Activated CD4-positive, alpha-beta T cell treated with anti-CD3 and anti-CD28 coated beads for 4 hours (primary cell): ENCODE measurements at regions not wholly inside any gene's neighbourhood (a gene's known extent, or its start where the extent isn't known, plus 50 kb on each side); places are given as distances from the start of the nearest gene placed in this dataset.

Source experiments
- DNase-seq, 2 donors: peaks; one replicate each; pipeline ENCODE4 v3.0.0-alpha.2; 2020

GRCh38 chr13:27673911-27674310, 52.2 kb downstream of the POLR1D start:
- DNase-seq = no peak

GRCh38 chr13:27678306-27679040, 56.8 kb downstream of the POLR1D start:
- no peak for DNase-seq

- DNase-seq = no peak
These were observed 57.7 kb downstream of the POLR1D start for GRCh38 chr13:27679396-27679795.

DNA sequence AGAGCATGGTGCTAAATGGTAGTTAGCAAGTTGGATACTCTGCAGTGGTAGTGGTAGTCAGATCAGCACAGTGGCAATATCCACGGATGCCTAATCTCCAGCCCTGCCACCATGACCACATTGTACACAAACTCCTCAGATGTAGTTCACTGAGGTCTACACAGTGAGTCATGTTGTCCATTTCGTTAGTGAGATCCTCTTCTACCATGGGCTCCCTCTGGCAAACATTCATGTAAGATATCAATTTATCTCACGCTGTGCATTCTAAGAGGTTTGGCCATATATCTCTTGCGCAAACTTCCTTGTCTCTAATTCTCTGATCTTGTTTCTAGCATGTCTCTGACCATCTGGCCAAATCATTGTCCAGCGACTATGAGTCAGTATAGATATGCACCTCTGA, 58.2 kb downstream of the POLR1D start:
- no peak for DNase-seq

GRCh38 chr13:27680465-27680864, 58.8 kb downstream of the POLR1D start:
- no peak for DNase-seq

GRCh38 chr13:27691207-27691606, 69.5 kb downstream of the POLR1D start:
- DNase-seq = no peak

DNA sequence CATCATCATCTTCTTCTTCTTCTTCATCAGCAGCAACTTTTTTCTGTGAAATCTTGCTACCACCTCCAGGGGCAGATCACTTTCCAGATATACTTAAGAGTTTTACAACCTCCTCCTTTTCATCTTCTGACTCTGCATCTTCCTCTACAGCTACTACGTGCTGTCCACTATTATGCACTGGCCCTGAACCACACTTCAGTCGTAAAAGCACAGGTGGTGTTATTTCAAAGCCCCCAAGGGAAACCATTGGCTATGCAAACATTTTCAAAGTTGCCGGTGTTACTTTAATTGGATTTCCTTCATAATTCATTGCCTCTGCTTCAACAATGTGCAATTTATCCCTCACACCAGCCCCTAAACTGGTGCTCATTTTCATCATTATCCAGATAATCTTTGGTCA, 75.0 kb downstream of the POLR1D start:
- DNase-seq = no peak

DNA sequence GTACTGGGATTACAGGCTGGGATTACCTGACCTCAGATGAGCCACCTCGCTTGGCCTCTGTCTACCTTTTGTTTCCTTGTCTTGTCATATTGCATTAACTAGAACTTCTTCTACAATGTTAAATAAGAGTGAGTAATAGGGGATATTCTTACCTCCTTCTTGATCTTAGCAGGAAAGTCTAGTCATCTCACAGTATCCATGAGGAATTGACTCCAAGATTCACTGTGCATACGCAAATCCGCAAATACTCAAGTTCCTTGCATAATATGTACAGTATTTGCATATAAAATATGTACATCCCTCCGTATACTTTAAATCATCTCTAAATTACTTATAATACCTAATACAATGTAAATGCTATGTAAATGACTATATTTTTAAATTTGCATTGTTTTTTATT, 78.3 kb downstream of the POLR1D start:
- DNase-seq = no peak

- no peak for DNase-seq
These were observed 83.0 kb downstream of the POLR1D start for GRCh38 chr13:27704681-27705080.

DNA sequence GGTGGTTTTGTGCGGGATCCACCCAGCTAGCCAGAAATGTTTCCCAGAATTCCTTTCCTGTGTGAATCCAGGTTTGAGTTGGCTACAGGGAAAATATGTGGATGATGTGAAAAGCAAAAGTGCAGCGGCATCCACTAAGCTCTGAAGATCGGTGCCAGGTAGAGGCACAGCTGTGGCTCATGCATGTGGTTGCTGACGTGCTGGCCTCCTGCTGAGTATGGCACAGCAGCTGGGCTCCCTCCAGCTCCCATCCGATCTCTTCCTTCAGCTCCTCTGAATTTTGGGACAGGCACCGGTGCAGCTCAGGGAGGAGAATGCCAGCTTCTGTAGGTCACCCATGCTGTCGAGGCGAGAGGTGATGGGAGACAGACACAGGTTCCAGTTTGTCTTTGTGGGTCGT, 84.0 kb upstream of the GSX1 start:
- no peak for DNase-seq

- no peak for DNase-seq
These were observed 82.5 kb upstream of the GSX1 start for GRCh38 chr13:27709779-27710178.

- DNase-seq = peak; percentile 7 to 15
These were observed 79.9 kb upstream of the GSX1 start for GRCh38 chr13:27712421-27712820.

GRCh38 chr13:27713767-27714166, 78.5 kb upstream of the GSX1 start:
- no peak for DNase-seq

DNA sequence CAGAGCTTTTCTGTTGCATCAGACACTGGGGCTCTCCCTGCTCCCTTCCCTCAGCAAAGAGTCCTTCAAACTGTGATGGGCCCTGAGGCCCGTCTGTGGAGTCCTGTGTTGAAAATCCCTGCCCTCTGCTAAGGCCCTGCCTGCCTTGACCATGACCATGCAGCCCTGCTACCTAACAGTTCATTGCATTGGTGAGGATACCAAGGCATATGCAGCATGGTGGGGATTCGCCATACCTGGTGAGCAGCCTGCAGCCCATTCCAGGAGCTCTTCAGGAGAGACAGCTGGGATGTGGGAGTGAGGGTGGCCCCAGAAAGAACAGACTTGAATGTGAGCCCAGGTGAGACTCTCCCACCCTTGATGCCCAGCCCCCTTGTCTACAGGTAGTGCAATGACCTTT, 70.6 kb upstream of the GSX1 start:
- no peak for DNase-seq

DNA sequence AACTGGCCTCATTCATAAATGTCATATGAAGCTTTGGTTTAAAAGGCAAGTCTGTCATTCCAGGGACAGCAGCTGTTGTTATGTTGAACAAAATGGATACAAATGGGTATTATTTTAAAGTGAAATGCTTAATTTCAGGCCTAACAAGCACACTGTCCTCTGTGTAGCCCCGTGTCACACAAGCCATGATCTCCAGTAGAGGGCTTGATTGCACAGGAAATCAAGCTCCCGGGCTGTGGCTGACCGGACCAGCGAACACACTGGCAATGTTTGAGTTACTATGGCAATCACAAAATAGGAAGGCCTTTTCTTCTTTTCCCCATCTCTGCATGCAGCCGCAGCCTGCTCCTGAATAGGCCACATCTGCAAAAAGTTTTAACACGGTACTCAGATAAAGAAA, 64.0 kb upstream of the GSX1 start:
- DNase-seq = no peak

- DNase-seq = no peak
These were observed 62.1 kb upstream of the GSX1 start for GRCh38 chr13:27730191-27730590.
